H1 (cell line): ENCODE measurements at regions not wholly inside any gene's neighbourhood (a gene's known extent, or its start where the extent isn't known, plus 50 kb on each side); places are given as distances from the start of the nearest gene placed in this dataset.

ENCODE experiments used
- BCL11A ChIP-seq, 2 experiments: IDR thresholded peaks; one replicate each; pipeline ENCODE4 v1.6.1; 2011; ENCODE audit warnings: low read depth in 2 of 2, low read length in 2 of 2, mild to moderate bottlenecking in 2 of 2
- JUND ChIP-seq: IDR thresholded peaks from 2 replicates; pipeline ENCODE4 v1.6.1; 2011; ENCODE audit warnings: mild to moderate bottlenecking, improper control_type of control experiment, low read length

DNA sequence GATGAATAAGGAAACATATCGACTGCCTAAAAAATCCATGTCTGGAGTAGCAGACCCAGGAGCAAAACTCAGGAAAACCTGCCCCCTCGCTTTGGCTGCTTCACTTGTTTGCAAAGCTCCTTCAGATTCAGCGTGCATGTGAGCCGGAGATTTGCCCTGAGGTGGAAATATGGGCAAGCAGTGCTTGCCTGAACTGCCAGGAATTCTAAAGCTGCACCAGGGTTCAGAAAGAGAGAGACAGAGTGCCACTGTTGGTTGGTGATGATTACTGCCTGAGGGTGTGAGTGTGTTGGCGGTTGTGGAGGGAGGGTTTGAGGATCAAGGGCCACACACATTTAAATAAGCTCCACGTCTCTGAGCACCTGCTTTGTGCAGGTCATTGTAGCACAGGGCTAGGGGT, 139.6 kb upstream of the RGPD4 start (continued):
- TF ChIP-seq BCL11A (IDR thresholded peaks at IDR 0.05; ENCODE audit: low read depth in 2 of 2, low read length in 2 of 2) (no peak), JUND (no peak)
